IMR-90 (cell line): ENCODE measurements at regions not wholly inside any gene's neighbourhood (a gene's known extent, or its start where the extent isn't known, plus 50 kb on each side); places are given as distances from the start of the nearest gene placed in this dataset.
A peak's percentile ranks its signal among the peaks of the same experiment; 100 is the strongest.

Source experiments
- ATAC-seq: fragments of 200-7000 bp; cut with Tn5 transposase; 2 replicates; pipeline ENCODE4 v1.9.1; 2020; ENCODE audit warnings: low read depth, mild to moderate bottlenecking, moderate library complexity
- BruUV-seq: library from RNA; stranded (reverse); fragments of 400-500 nt; replicated peaks from 2 replicates; lab custom pipeline; 2021; lab: Mats Ljungman, UMichigan
- CTCF ChIA-PET: fragments of 300-600 bp; formaldehyde crosslinking; extraction: SDS; loops from one replicate; lab custom pipeline; 2021; ENCODE audit warnings: antibody characterized with exemption; lab: Yijun Ruan, JAX
- POLR2A ChIA-PET: fragments of 300-600 bp; sonication (Branson Sonifier 250); formaldehyde crosslinking; loops from one replicate; lab custom pipeline; 2022; ENCODE audit warnings: antibody characterized with exemption; ENCODE audit not compliant: unreplicated experiment; lab: Charles Lee
- DNase-seq: peaks from one replicate; pipeline ENCODE4 v3.0.0; 2013
- H2AFZ ChIP-seq: replicated peaks from 2 replicates; pipeline ENCODE3; 2013; ENCODE audit warnings: low read length, mild to moderate bottlenecking; ENCODE audit not compliant: poor library complexity
- H2AK5ac ChIP-seq: 2 replicates; pipeline ENCODE4 v1.6.1; 2013; ENCODE audit warnings: low read depth, low read length, inconsistent platforms
- H2AK9ac ChIP-seq: replicated peaks from 2 replicates; pipeline ENCODE3; 2013; ENCODE audit warnings: mild to moderate bottlenecking, low read depth, low read length, moderate library complexity; ENCODE audit not compliant: poor library complexity
- H2BK120ac ChIP-seq: 2 replicates; pipeline ENCODE4 v1.6.1; 2013; ENCODE audit warnings: low read depth, low read length, inconsistent platforms
- H2BK15ac ChIP-seq: 3 replicates; pipeline ENCODE4 v1.6.1; 2013; ENCODE audit warnings: low read depth, low read length, inconsistent platforms
- H2BK20ac ChIP-seq: 2 replicates; pipeline ENCODE4 v1.6.1; 2013; ENCODE audit warnings: low read depth, mild to moderate bottlenecking, inconsistent platforms, low read length, moderate library complexity
- H2BK5ac ChIP-seq: 2 replicates; pipeline ENCODE4 v1.6.1; 2013; ENCODE audit warnings: mild to moderate bottlenecking, low read depth, low read length, inconsistent platforms; ENCODE audit not compliant: poor library complexity, severe bottlenecking
- H3K14ac ChIP-seq: replicated peaks from 2 replicates; pipeline ENCODE4 v1.6.1; 2013; ENCODE audit warnings: low read depth, low read length, inconsistent platforms
- H3K18ac ChIP-seq: 2 replicates; pipeline ENCODE4 v1.6.1; 2013; ENCODE audit warnings: low read depth, low read length, control low read depth
- H3K23ac ChIP-seq: 2 replicates; pipeline ENCODE4 v1.6.1; 2013; ENCODE audit warnings: low read depth, low read length, inconsistent platforms
- H3K27ac ChIP-seq: 2 replicates; pipeline ENCODE4 v1.5.1; 2013; ENCODE audit warnings: mild to moderate bottlenecking, control low read depth, low read length; ENCODE audit not compliant: insufficient read depth
- H3K27me3 ChIP-seq: 2 replicates; pipeline ENCODE4 v1.6.1; 2013; ENCODE audit warnings: low read length; ENCODE audit not compliant: control insufficient read depth, insufficient read depth
- H3K36me3 ChIP-seq: 2 replicates; pipeline ENCODE4 v1.6.1; 2013; ENCODE audit warnings: low read length, mixed read lengths; ENCODE audit not compliant: control insufficient read depth, insufficient read depth
- H3K4ac ChIP-seq: 2 replicates; pipeline ENCODE4 v1.6.1; 2013; ENCODE audit warnings: low read depth, low read length, inconsistent platforms
- H3K4me1 ChIP-seq: 2 replicates; pipeline ENCODE4 v1.6.1; 2013; ENCODE audit warnings: low read length, mixed read lengths; ENCODE audit not compliant: control insufficient read depth, insufficient read depth
- H3K4me2 ChIP-seq: 2 replicates; pipeline ENCODE4 v1.6.1; 2013; ENCODE audit warnings: low read depth, mild to moderate bottlenecking, control low read depth, low read length, moderate library complexity
- H3K4me3 ChIP-seq: 2 replicates; pipeline ENCODE4 v1.5.1; 2013; ENCODE audit warnings: low read depth, mild to moderate bottlenecking, control low read depth, low read length, moderate library complexity; ENCODE audit not compliant: insufficient read depth
- H3K56ac ChIP-seq: 2 replicates; pipeline ENCODE4 v1.6.1; 2013; ENCODE audit warnings: low read length, inconsistent platforms; ENCODE audit not compliant: insufficient read depth; ENCODE audit errors: extremely low read depth
- H3K79me1 ChIP-seq, 2 experiments: 2 replicates each; pipeline ENCODE4 v1.6.1; 2013; ENCODE audit warnings: low read length in 2 of 2, inconsistent platforms in 1 of 2, low read depth in 1 of 2
- H3K9ac ChIP-seq: 2 replicates; pipeline ENCODE4 v1.6.1; 2013; ENCODE audit warnings: low read depth, low read length, control low read depth
- H3K9me1 ChIP-seq: 2 replicates; pipeline ENCODE4 v1.6.1; 2013; ENCODE audit warnings: low read length, inconsistent platforms; ENCODE audit not compliant: insufficient read depth
- H3K9me3 ChIP-seq: 2 replicates; pipeline ENCODE4 v1.6.1; 2013; ENCODE audit warnings: low read length; ENCODE audit not compliant: control insufficient read depth, insufficient read depth
- H4K20me1 ChIP-seq: 2 replicates; pipeline ENCODE4 v1.6.1; 2013; ENCODE audit warnings: low read length, inconsistent platforms; ENCODE audit not compliant: insufficient read depth
- H4K5ac ChIP-seq: 2 replicates; pipeline ENCODE4 v1.6.1; 2013; ENCODE audit warnings: mild to moderate bottlenecking, low read depth, low read length, control low read depth
- H4K8ac ChIP-seq, 2 experiments: 2 replicates each; pipeline ENCODE4 v1.6.1; 2013; ENCODE audit warnings: low read depth in 2 of 2, low read length in 2 of 2, control low read depth in 1 of 2, inconsistent platforms in 1 of 2
- H4K91ac ChIP-seq: 2 replicates; pipeline ENCODE4 v1.6.1; 2013; ENCODE audit warnings: low read depth, low read length, inconsistent platforms; ENCODE audit not compliant: insufficient read depth
- RAD21 ChIP-seq: IDR thresholded peaks from 2 replicates; pipeline ENCODE4 v1.6.1; 2012; ENCODE audit warnings: low read length, improper control_type of control experiment
- RCOR1 ChIP-seq: IDR thresholded peaks from 2 replicates; pipeline ENCODE4 v1.6.1; 2012; ENCODE audit warnings: mild to moderate bottlenecking, low read length, improper control_type of control experiment; ENCODE audit not compliant: insufficient replicate concordance
- WGBS, 2 experiments: methylation state at CpG; one replicate each; pipeline versions ENCODE4 v1.1.5 to v1.1.7; 2013; ENCODE audit warnings: missing lambda C conversion rate in 2 of 2; ENCODE audit not compliant: insufficient read length in 1 of 2; ENCODE audit errors: extremely low coverage in 2 of 2; 5-methylcytosine and 5-hydroxymethylcytosine counted together
- dilution Hi-C: fragments of 300-500 bp; cut with HindIII; formaldehyde crosslinking; loops from one replicate; pipeline ENCODE4 v1.14.3; 2018; ENCODE audit warnings: low sequenced_read_pairs; ENCODE audit not compliant: unreplicated experiment
- in situ Hi-C: fragments of 300-500 bp; cut with MboI; formaldehyde crosslinking; loops from 3 replicates; pipeline ENCODE4 v1.14.3; 2019; ENCODE audit warnings: low sequenced_read_pairs, inconsistent platforms, mixed read lengths
- intact Hi-C: fragments of 100-400 bp; cut with micrococcal nuclease; formaldehyde crosslinking; loops from 2 replicates; pipeline ENCODE4 v1.10.0; 2022

DNA sequence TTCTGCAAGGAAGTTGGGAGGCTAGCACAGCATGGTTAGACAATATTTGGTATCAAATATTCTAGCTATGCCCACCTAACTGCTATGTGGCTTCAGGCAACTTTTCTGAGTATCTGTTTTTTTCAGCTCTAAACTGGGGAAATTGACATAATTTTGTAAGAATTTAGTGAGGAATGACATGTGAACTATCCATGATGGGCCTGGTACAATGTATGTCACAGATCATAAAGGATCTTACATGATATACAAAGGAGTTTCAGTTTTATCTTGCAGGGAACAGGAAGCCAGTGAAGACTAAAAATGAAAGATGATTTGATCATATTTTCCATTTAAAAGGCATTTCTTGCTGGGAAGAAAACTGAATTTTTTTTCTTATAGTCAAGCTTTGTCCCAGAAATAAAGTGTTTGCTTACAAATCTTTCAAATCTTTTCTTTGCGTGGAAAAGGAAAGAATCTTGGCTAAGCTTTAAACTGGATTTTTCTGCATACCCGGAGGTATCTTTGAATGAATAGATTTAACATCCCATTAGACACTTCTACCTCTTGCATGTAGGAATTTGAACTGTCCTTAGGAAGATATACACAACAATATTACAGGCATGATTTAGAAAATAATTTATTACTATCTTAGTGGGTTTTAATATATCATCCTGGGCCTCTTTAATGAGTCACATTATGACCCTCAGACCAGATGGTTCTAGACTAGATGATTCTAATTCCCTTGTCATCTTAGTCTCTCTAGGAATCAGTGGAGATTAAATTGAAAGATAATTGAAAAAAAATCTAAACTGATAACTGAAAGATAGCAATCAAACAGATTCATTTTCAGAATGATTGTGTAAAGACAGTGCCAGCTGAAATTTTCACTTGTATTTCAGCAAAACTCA lies 436.0 kb upstream of the THBS1 start:
- Histone ChIP-seq H4K5ac (peak overlapping the region; percentile 95), H3K18ac (peak overlapping the region; percentile 68; the same call in 1 of the 2 replicates), H2BK15ac (peak overlapping the region; percentile 58), H3K36me3 (no peaks in the 10 kb centered on the region), H3K4me1 (peaks cover 18% of the 10 kb centered on the region), H4K8ac (peak overlapping the region; percentile 24 to 76; a peak in 3 of 4 replicates), H3K27me3 (no peaks in the 10 kb centered on the region), H3K27ac (peak overlapping the region; percentile 13; the same call in 1 of the 2 replicates), H3K9ac (no peak overlapping the region; the same call in 1 of the 2 replicates), H4K91ac (peak overlapping the region; percentile 7; the same call in 1 of the 2 replicates), H3K9me3 (no peaks in the 10 kb centered on the region), H2AK5ac (peak overlapping the region; percentile 76), H2BK20ac (peak overlapping the region; percentile 69), H2BK5ac (peak overlapping the region; percentile 62), H3K14ac (peak overlapping the region; percentile 8; the same call in 1 of the 2 replicates), H2BK120ac (peak overlapping the region; percentile 75), H3K9me1 (peaks cover 9% of the 10 kb centered on the region; the same call in 1 of the 2 replicates), H2AK9ac (no peak overlapping the region), H3K4me2 (no peak overlapping the region), H3K56ac (no peak overlapping the region), H3K79me1 (peaks cover 0 to 11% of the 10 kb centered on the region in 2 experiments; a peak in 1 of 4 replicates), H3K4ac (peak overlapping the region; percentile 67), H4K20me1 (no peaks in the 10 kb centered on the region), H3K23ac (no peak overlapping the region), H3K4me3 (no peak overlapping the region), H2AFZ (no peak overlapping the region)
- no TSS peak for BruUV-seq
- no CpG with 5 or more reads among the region's 2 CpGs for WGBS, 2 experiments
- in situ Hi-C loops (no loop called here), dilution Hi-C loops (no loop called here), intact Hi-C loops (no loop called here)
- POLR2A ChIA-PET: no interaction called here
- no peak for ATAC-seq
- TF ChIP-seq RCOR1: no peak
- TF ChIP-seq RAD21: no peak
- CTCF ChIA-PET: no interaction called here
- DNase-seq: no peak
